Gastroesophageal sphincter (tissue), 4 donors: ENCODE measurements at regions not wholly inside any gene's neighbourhood (a gene's known extent, or its start where the extent isn't known, plus 50 kb on each side); places are given as distances from the start of the nearest gene placed in this dataset.

ENCODE experiments used
- ATAC-seq: fragments of 150-250 bp; one replicate; pipeline ENCODE4 v1.9.1; 2016; ENCODE audit warnings: mild to moderate bottlenecking, moderate library complexity
- H3K27ac ChIP-seq, 4 donors: fragments of 200-600 bp; sonication (generic) in 3 of 4; 1 replicate in 3 of 4; 2 replicates in 1 of 4; pipeline ENCODE4 v1.5.1; 2016 to 2019
- H3K27me3 ChIP-seq: fragments of 200-600 bp; sonication (generic); one replicate; pipeline ENCODE4 v1.5.1; 2019
- H3K36me3 ChIP-seq, 2 donors: fragments of 200-600 bp; sonication (generic); one replicate each; pipeline ENCODE4 v1.5.1; 2019; ENCODE audit warnings: control low read depth in 1 of 2
- H3K4me1 ChIP-seq, 3 donors: fragments of 200-600 bp; sonication (generic); 1 replicate in 2 of 3; 2 replicates in 1 of 3; pipeline ENCODE4 v1.5.1; 2016 to 2019; ENCODE audit warnings: control low read depth in 2 of 3
- H3K4me3 ChIP-seq, 2 donors: fragments of 200-600 bp; sonication (generic); one replicate each; pipeline ENCODE4 v1.5.1; 2019; ENCODE audit warnings: mild to moderate bottlenecking in 1 of 2, moderate library complexity in 1 of 2
- H3K9me3 ChIP-seq, 3 donors: fragments of 200-600 bp; sonication (generic); one replicate each; pipeline ENCODE4 v1.5.1; 2017 to 2019; ENCODE audit warnings: control low read depth in 2 of 3
- CTCF ChIP-seq, 4 experiments: fragments of 200-600 bp in 2 of 4; fragments of 450-650 bp in 2 of 4; sonication (generic) in 1 of 4; IDR thresholded peaks; one replicate each; pipeline ENCODE4 v1.5.1; 2017 to 2019; ENCODE audit warnings: antibody characterized with exemption in 4 of 4, mild to moderate bottlenecking in 2 of 4, moderate library complexity in 2 of 4
- EP300 ChIP-seq: sonication (generic); formaldehyde crosslinking; IDR thresholded peaks from one replicate; pipeline ENCODE4 v1.6.1; 2017; ENCODE audit warnings: antibody characterized with exemption, mild to moderate bottlenecking
- POLR2A ChIP-seq, 2 donors: fragments of 450-650 bp; IDR thresholded peaks; one replicate each; pipeline ENCODE4 v1.6.1; 2017; ENCODE audit warnings: antibody characterized with exemption in 2 of 2, mild to moderate bottlenecking in 2 of 2, moderate library complexity in 1 of 2
- POLR2AphosphoS5 ChIP-seq: sonication (generic); formaldehyde crosslinking; IDR thresholded peaks from one replicate; pipeline ENCODE4 v1.6.1; 2017; ENCODE audit warnings: antibody characterized with exemption
- WGBS, 2 donors: methylation state at CpG; one replicate each; pipeline ENCODE4 v1.1.5; 2018; ENCODE audit warnings: low coverage in 1 of 2; 5-methylcytosine and 5-hydroxymethylcytosine counted together

GRCh38 chr6:21961226-21961625 lies 335.6 kb downstream of the PRL start:
- TF ChIP-seq EP300 = no peak
- no peak for TF ChIP-seq POLR2AphosphoS5
- no peak for TF ChIP-seq POLR2A (IDR thresholded peaks at IDR 0.05)
- TF ChIP-seq CTCF (IDR thresholded peaks at IDR 0.05) = no peak
- Histone ChIP-seq H3K36me3 (no peaks in the 10 kb centered on the region), H3K4me3 (no peak overlapping the region), H3K9me3 (no peaks in the 10 kb centered on the region), H3K27ac (no peak overlapping the region), H3K4me1 (no peaks in the 10 kb centered on the region), H3K27me3 (no peaks in the 10 kb centered on the region)
- WGBS, 2 donors = 71 to 95% methylated on average over 1 to 4 of the region's 4 CpGs
- no peak for ATAC-seq

- H3K9me3 ChIP-seq = no peaks in the 10 kb centered on the region
- H3K27me3 ChIP-seq = no peaks in the 10 kb centered on the region
- no peak for ATAC-seq
- no peak overlapping the region for H3K4me3 ChIP-seq
- H3K27ac ChIP-seq = no peak overlapping the region
- TF ChIP-seq POLR2AphosphoS5 (no peak), POLR2A (IDR thresholded peaks at IDR 0.05) (no peak), EP300 (no peak)
- no peaks in the 10 kb centered on the region for H3K4me1 ChIP-seq
- no peaks in the 10 kb centered on the region for H3K36me3 ChIP-seq
- WGBS, 2 donors = 57 to 79% methylated on average over 2 to 3 of the region's 3 CpGs
These were observed 331.8 kb downstream of the PRL start for GRCh38 chr6:21965016-21965415.

GRCh38 chr6:21965953-21966539 lies 330.8 kb downstream of the PRL start:
- TF ChIP-seq CTCF (IDR thresholded peaks at IDR 0.05) (no peak), EP300 (no peak), POLR2A (IDR thresholded peaks at IDR 0.05) (no peak), POLR2AphosphoS5 (no peak)
- no peak for ATAC-seq
- Histone ChIP-seq H3K4me3 (no peak overlapping the region), H3K9me3 (no peaks in the 10 kb centered on the region), H3K27me3 (no peaks in the 10 kb centered on the region), H3K4me1 (peaks cover 0 to 9% (median 0%) of the 10 kb centered on the region in 3 donors), H3K27ac (no peak overlapping the region), H3K36me3 (no peaks in the 10 kb centered on the region)
- 94 to 100% methylated on average over 4 to 7 of the region's 8 CpGs for WGBS, 2 donors

GRCh38 chr6:21967056-21967974 lies 329.5 kb downstream of the PRL start:
- Histone ChIP-seq H3K27ac (no peak overlapping the region), H3K27me3 (no peaks in the 10 kb centered on the region), H3K4me1 (peaks cover 0 to 12% (median 0%) of the 10 kb centered on the region in 3 donors), H3K36me3 (no peaks in the 10 kb centered on the region), H3K9me3 (no peaks in the 10 kb centered on the region), H3K4me3 (no peak overlapping the region)
- TF ChIP-seq POLR2A (IDR thresholded peaks at IDR 0.05) (no peak), EP300 (no peak), CTCF (IDR thresholded peaks at IDR 0.05) (no peak), POLR2AphosphoS5 (no peak)
- 40 to 52% methylated on average over 8 to 9 of the region's 9 CpGs for WGBS, 2 donors
- no peak for ATAC-seq

- no peak for TF ChIP-seq POLR2A (IDR thresholded peaks at IDR 0.05)
- TF ChIP-seq CTCF (IDR thresholded peaks at IDR 0.05) = no peak
- TF ChIP-seq POLR2AphosphoS5 = no peak
- no peak for TF ChIP-seq EP300
- no peaks in the 10 kb centered on the region for H3K36me3 ChIP-seq
- no peaks in the 10 kb centered on the region for H3K27me3 ChIP-seq
- ATAC-seq = no peak
- H3K9me3 ChIP-seq = no peaks in the 10 kb centered on the region
- H3K4me3 ChIP-seq = no peak overlapping the region
- H3K4me1 ChIP-seq = peaks cover 0 to 12% (median 0%) of the 10 kb centered on the region in 3 donors
- WGBS, 2 donors = 83 to 93% methylated on average over 2 of the region's 2 CpGs
- H3K27ac ChIP-seq = no peak overlapping the region
These were observed 328.4 kb downstream of the PRL start for GRCh38 chr6:21968411-21968810.
